ENCODE measurements at regions not wholly inside any gene's neighbourhood (a gene's known extent, or its start where the extent isn't known, plus 50 kb on each side); places are given as distances from the start of the nearest gene placed in this dataset.

DNA sequence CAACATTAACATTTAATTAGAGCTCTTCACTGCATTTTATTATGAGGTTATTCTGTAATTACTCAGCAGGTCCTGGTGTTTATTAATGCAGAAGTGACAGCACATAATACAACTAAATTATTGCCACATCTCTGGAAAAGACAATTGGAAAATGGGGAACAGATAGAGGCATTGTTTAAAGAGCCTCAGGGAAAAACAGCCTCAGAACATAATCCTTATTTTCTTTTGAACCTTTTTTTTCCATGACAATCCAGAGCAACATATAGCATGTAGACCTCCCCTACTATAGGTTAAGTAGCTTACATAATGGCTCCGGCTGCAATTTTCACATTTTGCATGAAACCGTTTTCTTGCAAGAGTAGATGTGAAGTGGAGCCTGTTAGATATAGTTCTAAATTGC is 87.2 kb downstream of the RMI1 start:
- Histone ChIP-seq H3K4me1 (ENCODE audit: control insufficient read depth, insufficient read depth, low read length) (no peaks in the 10 kb centered on the region), H3K79me1 (ENCODE audit: low read depth in 1 of 2, low read length in 2 of 2) (no peaks in the 10 kb centered on the region), H3K23ac (ENCODE audit: low read depth, low read length) (no peak overlapping the region), H2AFZ (replicated peaks; ENCODE audit: low read length, poor library complexity) (no peak overlapping the region), H3K14ac (replicated peaks; ENCODE audit: low read depth, low read length) (no peak overlapping the region), H2AK5ac (ENCODE audit: low read depth, low read length) (no peak overlapping the region), H4K8ac (ENCODE audit: low read depth in 2 of 2, low read length in 2 of 2) (no peak overlapping the region), H3K27me3 (ENCODE audit: control insufficient read depth, insufficient read depth, low read length) (no peaks in the 10 kb centered on the region; the same call in none of the 2 replicates), H3K9ac (ENCODE audit: low read depth, low read length) (no peak overlapping the region), H3K36me3 (ENCODE audit: control insufficient read depth, insufficient read depth, low read length) (no peaks in the 10 kb centered on the region), H3K56ac (ENCODE audit: extremely low read depth, insufficient read depth, low read length) (no peak overlapping the region), H3K27ac (ENCODE audit: insufficient read depth, low read length) (no peak overlapping the region), H3K9me1 (ENCODE audit: insufficient read depth, low read length) (no peaks in the 10 kb centered on the region), H3K4ac (ENCODE audit: low read depth, low read length) (no peak overlapping the region), H4K5ac (ENCODE audit: low read depth, low read length) (no peak overlapping the region), H4K91ac (ENCODE audit: insufficient read depth, low read depth, low read length) (no peak overlapping the region), H3K9me3 (ENCODE audit: control insufficient read depth, insufficient read depth, low read length) (no peaks in the 10 kb centered on the region), H2BK20ac (ENCODE audit: low read depth, low read length) (no peak overlapping the region), H2BK5ac (ENCODE audit: low read depth, low read length, poor library complexity, severe bottlenecking) (no peak overlapping the region), H3K4me2 (ENCODE audit: low read depth, low read length) (no peak overlapping the region), H3K4me3 (ENCODE audit: insufficient read depth, low read depth, low read length) (no peak overlapping the region), H4K20me1 (ENCODE audit: insufficient read depth, low read length) (no peaks in the 10 kb centered on the region), H2AK9ac (replicated peaks; ENCODE audit: low read depth, low read length, poor library complexity) (no peak overlapping the region), H2BK120ac (ENCODE audit: low read depth, low read length) (no peak overlapping the region), H2BK15ac (ENCODE audit: low read depth, low read length) (no peak overlapping the region), H3K18ac (ENCODE audit: low read depth, low read length) (no peak overlapping the region)
- no CpG with 5 or more reads among the region's 2 CpGs for WGBS, 2 experiments (ENCODE audit: extremely low coverage in 2 of 2, insufficient read length in 1 of 2)
- TF ChIP-seq RAD21 (IDR thresholded peaks at IDR 0.05; ENCODE audit: low read length) (no peak), SMC3 (IDR thresholded peaks at IDR 0.05; ENCODE audit: low read depth, low read length) (no peak), NFE2L2 (IDR thresholded peaks at IDR 0.05; ENCODE audit: low read depth, low read length) (no peak), BHLHE40 (IDR thresholded peaks at IDR 0.05; ENCODE audit: low read depth, low read length) (no peak), CEBPB (IDR thresholded peaks at IDR 0.05; ENCODE audit: low read depth, low read length) (no peak), MAFK (IDR thresholded peaks at IDR 0.05; ENCODE audit: low read depth, low read length) (no peak), MAZ (IDR thresholded peaks at IDR 0.05; ENCODE audit: borderline replicate concordance, low read depth, low read length) (no peak), FOS (IDR thresholded peaks at IDR 0.05; ENCODE audit: low read depth, low read length) (no peak), CTCF (conservative IDR thresholded peaks at IDR 0.05; ENCODE audit: low read depth, low read length) (no peak), RFX5 (IDR thresholded peaks at IDR 0.05; ENCODE audit: low read depth, low read length) (no peak)
- in situ Hi-C loops (cut with MboI; ENCODE audit: low sequenced_read_pairs) (no loop called here), dilution Hi-C loops (cut with HindIII; ENCODE audit: low sequenced_read_pairs, unreplicated experiment) (no loop called here), intact Hi-C loops (cut with micrococcal nuclease) (no loop called here)
- ChIA-PET CTCF (interaction anchor here (1.2 kb wide), 1 partner anchor 11 kb away, joined by 4 read pairs; no protein-coding TSS in a partner anchor), POLR2A (ENCODE audit: unreplicated experiment) (no interaction called here)
- DNase-seq (no peak), ATAC-seq (ENCODE audit: low read depth) (no peak)
- BruUV-seq (replicated peaks): no TSS peak
